Upper lobe of left lung (tissue), 6 donors: ENCODE measurements at regions not wholly inside any gene's neighbourhood (a gene's known extent, or its start where the extent isn't known, plus 50 kb on each side); places are given as distances from the start of the nearest gene placed in this dataset.

ENCODE experiments used
- ATAC-seq, 2 donors: fragments of 200-7000 bp; cut with Tn5 transposase; one replicate each; pipeline ENCODE4 v1.9.1; 2022; ENCODE audit warnings: mild to moderate bottlenecking in 2 of 2, moderate library complexity in 2 of 2; ENCODE audit not compliant: low FRiP score in 2 of 2
- DNase-seq, 2 donors: peaks; one replicate each; pipeline ENCODE4 v3.0.0-alpha.2; 2019 to 2020
- H3K27ac ChIP-seq, 4 donors: fragments of 200-600 bp; sonication (generic); one replicate each; pipeline ENCODE4 v1.5.1; 2016 to 2019
- H3K27me3 ChIP-seq, 4 donors: fragments of 200-600 bp; sonication (generic); one replicate each; pipeline ENCODE4 v1.5.1; 2017 to 2019
- H3K36me3 ChIP-seq, 4 donors: fragments of 200-600 bp; sonication (generic); one replicate each; pipeline ENCODE4 v1.5.1; 2016 to 2019
- H3K4me1 ChIP-seq, 4 donors: fragments of 200-600 bp; sonication (generic); one replicate each; pipeline ENCODE4 v1.5.1; 2018 to 2019
- H3K4me3 ChIP-seq, 4 donors: fragments of 200-600 bp; sonication (generic); one replicate each; pipeline ENCODE4 v1.5.1; 2017 to 2019; ENCODE audit warnings: mild to moderate bottlenecking in 2 of 4, moderate library complexity in 1 of 4
- H3K9me3 ChIP-seq, 4 donors: fragments of 200-600 bp; sonication (generic); one replicate each; pipeline ENCODE4 v1.5.1; 2018 to 2019
- EP300 ChIP-seq, 4 donors: sonication (generic); formaldehyde crosslinking; IDR thresholded peaks; one replicate each; pipeline ENCODE4 v1.5.1; 2017; ENCODE audit warnings: antibody characterized with exemption in 4 of 4, control low read depth in 2 of 4
- POLR2A ChIP-seq, 4 donors: fragments of 450-650 bp; IDR thresholded peaks; one replicate each; pipeline ENCODE4 v1.5.1; 2016 to 2017; ENCODE audit warnings: antibody characterized with exemption in 4 of 4, mild to moderate bottlenecking in 2 of 4
- POLR2AphosphoS5 ChIP-seq, 2 donors: sonication (generic); formaldehyde crosslinking; IDR thresholded peaks; one replicate each; pipeline ENCODE4 v1.5.1; 2017; ENCODE audit warnings: antibody characterized with exemption in 2 of 2
- WGBS, 2 donors: methylation state at CpG; one replicate each; pipeline ENCODE4 v1.1.5; 2017 to 2018; 5-methylcytosine and 5-hydroxymethylcytosine counted together
- TF ChIP-seq, protein P1 (sequence below), 6 experiments: fragments of 450-650 bp in 4 of 6; fragments of 200-600 bp in 2 of 6; sonication (generic) in 2 of 6; IDR thresholded peaks; one replicate each; pipeline ENCODE4 v1.5.1; 2016 to 2019; ENCODE audit warnings: antibody characterized with exemption in 6 of 6
- donor health status: DM: no; HTN: no; CAD: no; lungs with moderate emphysema.
- donor health status: DM: no; HTN: yes; CAD: no; lungs with severe emphysema.

DNA sequence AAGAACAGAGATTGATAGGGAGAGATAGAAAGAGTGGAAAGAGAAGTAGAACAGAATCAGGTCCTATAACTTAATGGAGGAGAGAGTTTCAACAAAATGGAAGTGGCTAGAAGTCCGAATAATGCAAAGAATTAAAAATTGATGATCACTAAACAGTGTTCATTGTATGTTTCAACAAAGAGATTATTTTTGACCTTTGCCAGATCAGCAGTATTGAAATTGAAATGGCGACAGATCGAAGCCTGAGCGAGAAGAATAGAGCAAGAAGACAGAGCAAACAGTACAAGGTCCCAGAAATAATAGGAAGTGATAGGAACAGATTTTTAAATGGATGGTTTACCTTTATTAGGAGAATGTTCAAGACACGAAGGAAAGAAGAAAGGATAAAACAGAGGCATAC is 1012.8 kb upstream of the FBXO33 start:
- ATAC-seq (no peak), DNase-seq (no peak)
- WGBS, 2 donors: 88 to 89% methylated on average over 5 of the region's 5 CpGs
- Histone ChIP-seq H3K4me3 (no peak overlapping the region), H3K27me3 (no peaks in the 10 kb centered on the region), H3K9me3 (no peaks in the 10 kb centered on the region), H3K4me1 (no peaks in the 10 kb centered on the region), H3K27ac (no peak overlapping the region), H3K36me3 (no peaks in the 10 kb centered on the region)
- no peak for TF ChIP-seq POLR2AphosphoS5 (IDR thresholded peaks at IDR 0.05)
- TF ChIP-seq, protein P1, sequence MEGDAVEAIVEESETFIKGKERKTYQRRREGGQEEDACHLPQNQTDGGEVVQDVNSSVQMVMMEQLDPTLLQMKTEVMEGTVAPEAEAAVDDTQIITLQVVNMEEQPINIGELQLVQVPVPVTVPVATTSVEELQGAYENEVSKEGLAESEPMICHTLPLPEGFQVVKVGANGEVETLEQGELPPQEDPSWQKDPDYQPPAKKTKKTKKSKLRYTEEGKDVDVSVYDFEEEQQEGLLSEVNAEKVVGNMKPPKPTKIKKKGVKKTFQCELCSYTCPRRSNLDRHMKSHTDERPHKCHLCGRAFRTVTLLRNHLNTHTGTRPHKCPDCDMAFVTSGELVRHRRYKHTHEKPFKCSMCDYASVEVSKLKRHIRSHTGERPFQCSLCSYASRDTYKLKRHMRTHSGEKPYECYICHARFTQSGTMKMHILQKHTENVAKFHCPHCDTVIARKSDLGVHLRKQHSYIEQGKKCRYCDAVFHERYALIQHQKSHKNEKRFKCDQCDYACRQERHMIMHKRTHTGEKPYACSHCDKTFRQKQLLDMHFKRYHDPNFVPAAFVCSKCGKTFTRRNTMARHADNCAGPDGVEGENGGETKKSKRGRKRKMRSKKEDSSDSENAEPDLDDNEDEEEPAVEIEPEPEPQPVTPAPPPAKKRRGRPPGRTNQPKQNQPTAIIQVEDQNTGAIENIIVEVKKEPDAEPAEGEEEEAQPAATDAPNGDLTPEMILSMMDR (IDR thresholded peaks at IDR 0.05): no peak
- TF ChIP-seq POLR2A (IDR thresholded peaks at IDR 0.05): no peak
- no peak for TF ChIP-seq EP300 (IDR thresholded peaks at IDR 0.05)

DNA sequence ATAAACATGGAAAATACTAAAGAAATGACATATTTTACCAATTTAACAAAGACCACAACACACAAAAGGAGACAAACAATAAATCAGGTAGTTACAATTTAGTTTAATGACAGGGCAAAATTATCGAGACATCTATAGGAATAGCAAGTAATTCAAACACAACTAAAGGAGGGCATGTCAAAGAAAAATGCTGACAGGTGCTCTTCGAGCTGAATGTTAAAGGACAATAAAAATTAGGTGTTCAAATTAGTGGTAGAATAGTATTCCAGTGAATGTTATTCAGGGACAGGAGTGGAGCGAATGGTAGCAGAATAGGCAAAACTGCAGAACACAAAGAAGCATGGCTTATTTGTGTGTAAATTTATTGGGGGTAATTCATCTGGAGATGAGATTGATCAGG is 1004.3 kb upstream of the FBXO33 start:
- 83 to 93% methylated on average over 3 of the region's 3 CpGs for WGBS, 2 donors
- Histone ChIP-seq H3K4me3 (no peak overlapping the region), H3K4me1 (no peaks in the 10 kb centered on the region), H3K27me3 (no peaks in the 10 kb centered on the region), H3K36me3 (no peaks in the 10 kb centered on the region), H3K9me3 (no peaks in the 10 kb centered on the region), H3K27ac (no peak overlapping the region)
- ATAC-seq (no peak), DNase-seq (no peak)
- TF ChIP-seq EP300 (IDR thresholded peaks at IDR 0.05) (no peak), POLR2A (IDR thresholded peaks at IDR 0.05) (no peak), POLR2AphosphoS5 (IDR thresholded peaks at IDR 0.05) (no peak)
- TF ChIP-seq, protein P1 (IDR thresholded peaks at IDR 0.05): no peak

DNA sequence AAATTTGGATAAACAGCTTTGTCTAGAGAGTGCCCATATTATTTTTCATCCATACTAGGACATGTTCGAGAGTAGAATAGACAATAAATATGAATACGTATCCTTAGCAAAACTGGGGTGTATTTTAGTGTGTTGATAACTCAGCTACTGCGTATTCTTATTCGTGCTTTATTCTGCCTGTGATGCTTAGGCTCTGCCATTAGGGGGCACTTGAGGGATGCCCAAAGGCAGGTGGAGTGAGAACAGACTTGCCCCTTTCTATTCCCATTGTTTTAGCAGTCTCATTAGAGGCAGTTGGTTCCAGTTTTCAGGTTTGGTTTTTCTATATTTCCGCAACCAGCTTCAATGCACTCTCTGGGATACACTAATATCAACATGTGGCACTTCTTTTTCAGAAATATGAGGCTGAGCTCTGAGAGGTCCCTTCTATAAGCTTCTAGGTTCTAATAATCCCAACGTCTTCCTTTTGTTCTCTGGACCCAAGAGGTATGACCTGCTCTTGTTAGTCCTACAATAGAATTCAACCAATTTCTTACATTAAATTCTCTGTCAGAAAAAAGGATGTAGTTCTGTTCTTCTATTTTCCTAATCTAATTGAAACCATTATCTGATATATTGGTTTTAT is 985.7 kb upstream of the FBXO33 start:
- H3K4me3 ChIP-seq: no peak overlapping the region
- TF ChIP-seq, protein P1 (IDR thresholded peaks at IDR 0.05): peak in 3 of 6 experiments; percentile 30 to 42 (median 42)
- TF ChIP-seq EP300 (IDR thresholded peaks at IDR 0.05): no peak
- no peaks in the 10 kb centered on the region for H3K36me3 ChIP-seq
- no peak overlapping the region for H3K27ac ChIP-seq
- H3K4me1 ChIP-seq: no peaks in the 10 kb centered on the region
- ATAC-seq (peak in 1 of 2 donors; percentile 45), DNase-seq (peak in 1 of 2 donors; percentile 20)
- 46 to 47% methylated on average over 6 of the region's 6 CpGs for WGBS, 2 donors
- no peaks in the 10 kb centered on the region for H3K9me3 ChIP-seq
- H3K27me3 ChIP-seq: no peaks in the 10 kb centered on the region

DNA sequence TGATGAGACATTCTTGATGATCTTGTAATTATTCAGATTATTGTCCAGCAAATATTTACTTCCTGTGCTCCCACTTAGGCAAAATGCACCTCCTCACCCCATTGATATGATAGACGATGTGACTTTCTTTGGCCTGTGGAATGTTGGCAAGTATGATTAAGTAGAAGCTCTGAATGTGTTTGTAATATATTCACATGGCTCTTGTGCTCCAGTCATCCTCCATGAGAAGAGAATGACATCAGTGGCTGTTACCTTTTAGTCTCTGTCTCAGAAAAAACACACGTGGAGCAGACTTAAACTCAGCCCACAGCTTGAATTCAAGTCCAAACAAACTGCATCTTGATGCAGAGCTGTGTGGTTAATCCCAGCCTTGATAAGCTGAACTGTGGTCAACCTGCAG is 984.3 kb upstream of the FBXO33 start:
- no peaks in the 10 kb centered on the region for H3K4me1 ChIP-seq
- no peaks in the 10 kb centered on the region for H3K27me3 ChIP-seq
- no peaks in the 10 kb centered on the region for H3K36me3 ChIP-seq
- TF ChIP-seq POLR2A (IDR thresholded peaks at IDR 0.05): no peak
- no peak for TF ChIP-seq POLR2AphosphoS5 (IDR thresholded peaks at IDR 0.05)
- TF ChIP-seq, protein P1 (IDR thresholded peaks at IDR 0.05): no peak
- TF ChIP-seq EP300 (IDR thresholded peaks at IDR 0.05): no peak
- H3K27ac ChIP-seq: no peak overlapping the region
- DNase-seq (no peak), ATAC-seq (no peak)
- H3K4me3 ChIP-seq: no peak overlapping the region
- 14 to 18% methylated on average over 2 of the region's 2 CpGs for WGBS, 2 donors
- no peaks in the 10 kb centered on the region for H3K9me3 ChIP-seq

DNA sequence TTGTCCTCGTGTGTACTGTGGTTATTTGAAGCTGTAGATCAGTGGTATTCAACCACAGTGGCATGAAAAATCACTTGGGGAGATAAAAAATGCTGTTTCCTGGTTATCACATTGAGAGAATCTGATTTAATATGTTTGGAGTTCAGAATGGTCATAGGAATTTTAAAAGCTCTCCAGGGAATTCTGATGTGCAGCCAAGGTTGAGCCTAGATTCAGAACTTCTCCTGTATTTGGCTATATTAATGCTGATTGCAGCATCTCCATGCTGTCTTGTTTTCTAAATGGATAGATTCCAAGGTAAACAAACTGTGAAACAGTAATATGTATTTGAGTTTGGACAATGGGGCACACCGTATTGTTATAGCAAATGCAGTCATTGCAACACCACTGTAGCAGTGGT is 982.2 kb upstream of the FBXO33 start:
- DNase-seq (no peak), ATAC-seq (no peak)
- Histone ChIP-seq H3K4me3 (no peak overlapping the region), H3K36me3 (no peaks in the 10 kb centered on the region), H3K9me3 (no peaks in the 10 kb centered on the region), H3K4me1 (no peaks in the 10 kb centered on the region), H3K27me3 (no peaks in the 10 kb centered on the region), H3K27ac (no peak overlapping the region)
- no peak for TF ChIP-seq EP300 (IDR thresholded peaks at IDR 0.05)
- no peak for TF ChIP-seq POLR2A (IDR thresholded peaks at IDR 0.05)
- no peak for TF ChIP-seq POLR2AphosphoS5 (IDR thresholded peaks at IDR 0.05)
- TF ChIP-seq, protein P1 (IDR thresholded peaks at IDR 0.05): no peak
- WGBS, 2 donors: 22 to 50% methylated on average over 2 of the region's 2 CpGs
